Endothelial cell of umbilical vein (primary cell): ENCODE measurements at regions not wholly inside any gene's neighbourhood (a gene's known extent, or its start where the extent isn't known, plus 50 kb on each side); places are given as distances from the start of the nearest gene placed in this dataset.

Experiments used
- BruUV-seq: library from RNA; stranded (reverse); fragments of 400-500 nt; replicated peaks from 2 replicates; lab custom pipeline; 2021; lab: Mats Ljungman, UMichigan
- CTCF ChIA-PET: fragments of 300-600, 350-600 bp; sonication (Branson Sonifier 250); formaldehyde crosslinking; loops from one replicate; lab custom pipeline; 2021; ENCODE audit warnings: antibody characterized with exemption, inconsistent platforms; lab: Charles Lee
- POLR2A ChIA-PET: fragments of 300-600, 350-600 bp; sonication (Branson Sonifier 250); formaldehyde crosslinking; loops from one replicate; lab custom pipeline; 2021; ENCODE audit warnings: antibody characterized with exemption, inconsistent platforms; lab: Charles Lee
- DNase-seq: peaks from one replicate; pipeline ENCODE4 v3.0.0-alpha.2; 2011; ENCODE audit warnings: low read depth, low spot score
- FAIRE-seq: peaks from 2 replicates; lab custom pipeline; 2011; peaks lifted over from hg19 to GRCh38; lab: Jason Lieb, UNC
- H2AFZ ChIP-seq: 2 replicates; pipeline ENCODE4 v1.6.0; 2012; ENCODE audit warnings: low read depth, low read length, control low read depth, inconsistent platforms
- H3K27ac ChIP-seq: 2 replicates; pipeline ENCODE4 v1.5.1; 2011; ENCODE audit warnings: low read depth, mild to moderate bottlenecking, control low read depth, low read length, moderate library complexity; ENCODE audit not compliant: insufficient read depth
- H3K27me3 ChIP-seq, 2 experiments: 2 replicates each; pipeline versions ENCODE4 v1.6.0 to v1.6.1; 2011; ENCODE audit warnings: low read length in 2 of 2, mixed read lengths in 1 of 2; ENCODE audit not compliant: control insufficient read depth in 2 of 2, insufficient read depth in 2 of 2
- H3K36me3 ChIP-seq, 2 experiments: 2 replicates in 1 of 2; 3 replicates in 1 of 2; pipeline ENCODE4 v1.5.1; 2011; ENCODE audit warnings: low read length in 2 of 2, mild to moderate bottlenecking in 1 of 2, moderate library complexity in 1 of 2; ENCODE audit not compliant: control insufficient read depth in 2 of 2, insufficient read depth in 2 of 2; ENCODE audit errors: extremely low read depth in 1 of 2
- H3K4me1 ChIP-seq: 3 replicates; pipeline ENCODE4 v1.5.1; 2011; ENCODE audit warnings: mild to moderate bottlenecking, low read length; ENCODE audit not compliant: control insufficient read depth, insufficient read depth; ENCODE audit errors: extremely low read depth
- H3K4me2 ChIP-seq: 2 replicates; pipeline ENCODE4 v1.6.1; 2011; ENCODE audit warnings: low read length, control low read depth, mixed read lengths; ENCODE audit not compliant: insufficient read depth
- H3K4me3 ChIP-seq, 3 experiments: fragments of 200-600 bp in 1 of 3; sonication (generic), shearing (Covaris generic) in 1 of 3; replicated peaks in 1 of 3; 2 replicates each; pipeline ENCODE4 v1.5.1; 2011 to 2016; ENCODE audit warnings: control low read depth in 3 of 3, low read length in 3 of 3, mild to moderate bottlenecking in 2 of 3, inconsistent platforms in 1 of 3, low read depth in 1 of 3, moderate library complexity in 1 of 3; ENCODE audit not compliant: insufficient read depth in 1 of 3
- H3K79me2 ChIP-seq: 2 replicates; pipeline ENCODE4 v1.6.0; 2012; ENCODE audit warnings: low read length, inconsistent platforms; ENCODE audit not compliant: control insufficient read depth, insufficient read depth
- H3K9ac ChIP-seq: replicated peaks from 2 replicates; pipeline ENCODE3; 2011; ENCODE audit warnings: low read length, control low read depth; ENCODE audit not compliant: insufficient read depth; ENCODE audit errors: extremely low read depth
- H3K9me1 ChIP-seq: replicated peaks from 3 replicates; pipeline ENCODE4 v1.6.0; 2011; ENCODE audit warnings: mild to moderate bottlenecking, low read length; ENCODE audit not compliant: control insufficient read depth, insufficient read depth; ENCODE audit errors: extremely low read depth
- H3K9me3 ChIP-seq: replicated peaks from 2 replicates; pipeline ENCODE4 v1.5.1; 2012; ENCODE audit warnings: low read length, inconsistent platforms; ENCODE audit not compliant: control insufficient read depth, insufficient read depth
- H4K20me1 ChIP-seq: replicated peaks from 2 replicates; pipeline ENCODE3; 2011; ENCODE audit warnings: mild to moderate bottlenecking, low read length; ENCODE audit not compliant: control insufficient read depth, insufficient read depth; ENCODE audit errors: extremely low read depth
- CTCF ChIP-seq, 2 donors: IDR thresholded peaks; 1 replicate in 1 of 2; 2 replicates in 1 of 2; pipeline ENCODE4 v1.5.1; 2011; ENCODE audit warnings: low read length in 2 of 2, mild to moderate bottlenecking in 2 of 2, moderate library complexity in 2 of 2, control low read depth in 1 of 2, inconsistent platforms in 1 of 2, low read depth in 1 of 2; ENCODE audit not compliant: insufficient read depth in 1 of 2; ENCODE audit errors: extremely low read depth in 1 of 2
- EZH2 ChIP-seq: IDR thresholded peaks from 2 replicates; pipeline ENCODE4 v1.6.1; 2012; ENCODE audit warnings: borderline replicate concordance, low read depth, mild to moderate bottlenecking, moderate library complexity, low read length, inconsistent platforms; ENCODE audit not compliant: severe bottlenecking
- FOS ChIP-seq: IDR thresholded peaks from 2 replicates; pipeline ENCODE4 v1.6.1; 2011; ENCODE audit warnings: mild to moderate bottlenecking, low read length, moderate library complexity, borderline replicate concordance; ENCODE audit not compliant: insufficient read depth
- GATA2 ChIP-seq: IDR thresholded peaks from 2 replicates; pipeline ENCODE4 v1.7.0; 2011; ENCODE audit warnings: low read depth, mild to moderate bottlenecking, moderate library complexity, mixed read lengths, low read length; ENCODE audit not compliant: insufficient read length, insufficient read depth
- JUN ChIP-seq: IDR thresholded peaks from 2 replicates; pipeline ENCODE4 v1.6.1; 2011; ENCODE audit warnings: borderline replicate concordance, low read depth; ENCODE audit not compliant: insufficient read length, insufficient read depth
- MAX ChIP-seq: IDR thresholded peaks from 2 replicates; pipeline ENCODE4 v1.6.1; 2011; ENCODE audit not compliant: insufficient read depth, insufficient read length
- MYC ChIP-seq: IDR thresholded peaks from one replicate; pipeline ENCODE4 v1.6.1; 2011; ENCODE audit warnings: mild to moderate bottlenecking, low read depth, low read length
- dilution Hi-C: fragments of 300-500 bp; cut with MboI; formaldehyde crosslinking; loops from one replicate; pipeline ENCODE4 v1.15.0; 2019; ENCODE audit warnings: low sequenced_read_pairs; ENCODE audit not compliant: extremely low pct_ligation_motif_present
- intact Hi-C: fragments of 100-400 bp; cut with micrococcal nuclease; formaldehyde crosslinking; loops from one replicate; pipeline ENCODE4 v1.10.0; 2022

GRCh38 chr18:60698901-60699300 is 326.3 kb upstream of the MC4R start:
- no peak for FAIRE-seq
- no peak for DNase-seq
- dilution Hi-C loops (no loop called here), intact Hi-C loops (no loop called here)
- H3K36me3 ChIP-seq: no peaks in the 10 kb centered on the region
- ChIA-PET CTCF (interaction anchor here (1.7 kb wide), 1 partner anchor 10 kb away, joined by 5 read pairs; no protein-coding TSS in a partner anchor), POLR2A (no interaction called here)
- no peaks in the 10 kb centered on the region for H3K9me3 ChIP-seq
- no peak for TF ChIP-seq MYC
- no peak for TF ChIP-seq JUN
- TF ChIP-seq FOS: no peak
- TF ChIP-seq GATA2: no peak
- TF ChIP-seq EZH2: no peak
- no peak overlapping the region for H3K27ac ChIP-seq
- H3K9me1 ChIP-seq: no peaks in the 10 kb centered on the region
- H3K4me1 ChIP-seq: peaks cover 2% of the 10 kb centered on the region
- H3K79me2 ChIP-seq: no peaks in the 10 kb centered on the region
- BruUV-seq: no TSS peak
- H2AFZ ChIP-seq: no peak overlapping the region
- no peaks in the 10 kb centered on the region for H4K20me1 ChIP-seq
- H3K27me3 ChIP-seq: no peaks in the 10 kb centered on the region
- no peak overlapping the region for H3K4me2 ChIP-seq
- no peak overlapping the region for H3K9ac ChIP-seq
- H3K4me3 ChIP-seq: no peak overlapping the region

GRCh38 chr18:60722742-60723141 is 350.2 kb upstream of the MC4R start:
- H3K9me1 ChIP-seq: no peaks in the 10 kb centered on the region
- H3K79me2 ChIP-seq: no peaks in the 10 kb centered on the region
- BruUV-seq: no TSS peak
- H3K4me1 ChIP-seq: no peaks in the 10 kb centered on the region
- FAIRE-seq (no peak), DNase-seq (no peak)
- TF ChIP-seq CTCF (IDR thresholded peaks at IDR 0.05; ENCODE audit: extremely low read depth in 1 of 2, insufficient read depth in 1 of 2, low read depth in 1 of 2, low read length in 2 of 2) (no peak), MAX (no peak), JUN (no peak), GATA2 (no peak), EZH2 (no peak)
- no peaks in the 10 kb centered on the region for H3K27me3 ChIP-seq
- no peaks in the 10 kb centered on the region for H3K9me3 ChIP-seq
- intact Hi-C loops (no loop called here), dilution Hi-C loops (no loop called here)
- H4K20me1 ChIP-seq: no peaks in the 10 kb centered on the region
- no peak overlapping the region for H3K9ac ChIP-seq
- POLR2A ChIA-PET: no interaction called here
- no peaks in the 10 kb centered on the region for H3K36me3 ChIP-seq
- no peak overlapping the region for H3K27ac ChIP-seq
- CTCF ChIA-PET: no interaction called here
- H3K4me3 ChIP-seq: no peak overlapping the region
- H2AFZ ChIP-seq: no peak overlapping the region
- no peak overlapping the region for H3K4me2 ChIP-seq
